NCI-H1930 (cell line): ENCODE measurements at regions not wholly inside any gene's neighbourhood (a gene's known extent, or its start where the extent isn't known, plus 50 kb on each side); places are given as distances from the start of the nearest gene placed in this dataset.
"Not testable (repeated sequence)": the region's sequence is repeated elsewhere in the genome, so short reads cannot be mapped to it uniquely, and the experiment has no call there.

Experiments used
- DNase-seq, 2 experiments: peaks; one replicate each; lab custom pipeline; 2025; lab: John Stamatoyannopoulos, UW

GRCh38 chr10:63921908-63922467, 400.8 kb downstream of the REEP3 start:
- no peak for DNase-seq

GRCh38 chr10:63922468-63923284, 401.5 kb downstream of the REEP3 start:
- peak; percentile 37 to 48 for DNase-seq

- DNase-seq: peak in 1 of 2 experiments; percentile 13
These were observed 408.7 kb downstream of the REEP3 start for GRCh38 chr10:63929831-63930467.

GRCh38 chr10:63930584-63930983, 409.4 kb downstream of the REEP3 start:
- no peak for DNase-seq

GRCh38 chr10:63935705-63936104, 414.5 kb downstream of the REEP3 start:
- no peak for DNase-seq

GRCh38 chr10:63940277-63940922, 419.2 kb downstream of the REEP3 start:
- DNase-seq: no peak

GRCh38 chr10:63964406-63964805, 443.2 kb downstream of the REEP3 start:
- no peak for DNase-seq

- no peak for DNase-seq
These were observed 444.6 kb downstream of the REEP3 start for GRCh38 chr10:63965846-63966245.

GRCh38 chr10:63972949-63973827, 452.0 kb downstream of the REEP3 start:
- no peak for DNase-seq

- peak in 1 of 2 experiments; percentile 34 for DNase-seq
These were observed 455.3 kb downstream of the REEP3 start for GRCh38 chr10:63976538-63976937.

GRCh38 chr10:63977329-63977923, 456.2 kb downstream of the REEP3 start:
- peak in 1 of 2 experiments; percentile 11 for DNase-seq

GRCh38 chr10:63980870-63981269, 459.7 kb downstream of the REEP3 start:
- not testable (repeated sequence) for DNase-seq

GRCh38 chr10:63984061-63984460, 462.9 kb downstream of the REEP3 start:
- not testable (repeated sequence) for DNase-seq

GRCh38 chr10:63986536-63986935, 465.3 kb downstream of the REEP3 start:
- DNase-seq: no peak

GRCh38 chr10:63987212-63987611, 466.0 kb downstream of the REEP3 start:
- DNase-seq: no peak

- DNase-seq: no peak
These were observed 473.2 kb downstream of the REEP3 start for GRCh38 chr10:63994371-63994770.

GRCh38 chr10:64007157-64007556, 486.0 kb downstream of the REEP3 start:
- DNase-seq: no peak

GRCh38 chr10:64010711-64011110, 489.5 kb downstream of the REEP3 start:
- DNase-seq: no peak

- no peak for DNase-seq
These were observed 490.9 kb downstream of the REEP3 start for GRCh38 chr10:64011912-64012714.

- no peak for DNase-seq
These were observed 493.1 kb downstream of the REEP3 start for GRCh38 chr10:64014281-64014680.
